OCI-LY1 (cell line): ENCODE measurements at regions not wholly inside any gene's neighbourhood (a gene's known extent, or its start where the extent isn't known, plus 50 kb on each side); places are given as distances from the start of the nearest gene placed in this dataset.

ENCODE experiments used
- H2AFZ ChIP-seq: fragments of 200-600 bp; sonication (generic), shearing (Covaris generic); 2 replicates; pipeline ENCODE4 v1.6.0; 2014; ENCODE audit warnings: antibody characterized with exemption, mild to moderate bottlenecking, low read length
- H3F3A ChIP-seq: fragments of 200-600 bp; sonication (generic), shearing (Covaris generic); 2 replicates; pipeline ENCODE4 v1.6.0; 2014; ENCODE audit warnings: mild to moderate bottlenecking, antibody characterized with exemption, low read length, moderate library complexity; ENCODE audit not compliant: insufficient read depth
- H3K27ac ChIP-seq: fragments of 200-600 bp; sonication (generic); 2 replicates; pipeline ENCODE4 v1.5.1; 2014; ENCODE audit warnings: low read length, mixed run types, mild to moderate bottlenecking, low read depth; ENCODE audit not compliant: poor library complexity, severe bottlenecking
- H3K27me3 ChIP-seq: fragments of 200-600 bp; sonication (generic); 2 replicates; pipeline ENCODE4 v1.6.0; 2014; ENCODE audit warnings: antibody characterized with exemption, mild to moderate bottlenecking, low read length, moderate library complexity; ENCODE audit not compliant: insufficient read depth
- H3K36me3 ChIP-seq: fragments of 200-600 bp; sonication (generic); 2 replicates; pipeline ENCODE4 v1.6.1; 2014; ENCODE audit warnings: mild to moderate bottlenecking, antibody characterized with exemption, low read length, moderate library complexity, mixed read lengths; ENCODE audit not compliant: insufficient read depth
- H3K4me1 ChIP-seq: fragments of 200-600 bp; sonication (generic); 2 replicates; pipeline ENCODE4 v1.5.1; 2014; ENCODE audit warnings: mild to moderate bottlenecking, low read length, moderate library complexity; ENCODE audit not compliant: insufficient read depth, severe bottlenecking
- H3K4me2 ChIP-seq: fragments of 200-600 bp; sonication (generic), shearing (Covaris generic); 2 replicates; pipeline ENCODE4 v1.6.1; 2014; ENCODE audit warnings: low read length
- H3K4me3 ChIP-seq: fragments of 200-600 bp; sonication (generic); 2 replicates; pipeline ENCODE4 v1.5.1; 2014; ENCODE audit warnings: low read length, low read depth, mild to moderate bottlenecking, mixed read lengths; ENCODE audit not compliant: poor library complexity, severe bottlenecking
- H3K79me2 ChIP-seq: fragments of 200-600 bp; shearing (Covaris generic); 2 replicates; pipeline ENCODE4 v1.6.1; 2016; ENCODE audit warnings: mixed run types, low read length, mixed read lengths; ENCODE audit not compliant: insufficient read depth
- H3K9ac ChIP-seq: fragments of 200-600 bp; sonication (generic), shearing (Covaris generic); 2 replicates; pipeline ENCODE4 v1.6.1; 2014; ENCODE audit warnings: mild to moderate bottlenecking, low read length, mixed read lengths
- H3K9me2 ChIP-seq: fragments of 200-600 bp; sonication (generic), shearing (Covaris generic); 2 replicates; pipeline ENCODE4 v1.6.1; 2014; ENCODE audit warnings: low read depth, mild to moderate bottlenecking, low read length, mixed read lengths
- H3K9me3 ChIP-seq: fragments of 200-600 bp; shearing (Covaris generic); 2 replicates; pipeline ENCODE4 v1.6.1; 2014; ENCODE audit warnings: low read length, mixed read lengths
- H4K20me1 ChIP-seq: fragments of 200-600 bp; sonication (generic), shearing (Covaris generic); 2 replicates; pipeline ENCODE4 v1.6.0; 2016; ENCODE audit warnings: mild to moderate bottlenecking, low read length; ENCODE audit not compliant: insufficient read depth
- EZH2 ChIP-seq: fragments of 200-600 bp; sonication (generic), shearing (Covaris generic); IDR thresholded peaks from 2 replicates; pipeline ENCODE4 v1.8.0; 2017; ENCODE audit warnings: borderline replicate concordance, mixed run types, mild to moderate bottlenecking, antibody characterized with exemption, low read length, moderate library complexity, mixed read lengths
- TF ChIP-seq, protein P1 (sequence below): fragments of 200-600 bp; sonication (generic), shearing (Covaris generic); IDR thresholded peaks from 2 replicates; pipeline ENCODE4 v1.5.1; 2017; ENCODE audit warnings: mild to moderate bottlenecking, antibody characterized with exemption, low read length, moderate library complexity, mixed read lengths

DNA sequence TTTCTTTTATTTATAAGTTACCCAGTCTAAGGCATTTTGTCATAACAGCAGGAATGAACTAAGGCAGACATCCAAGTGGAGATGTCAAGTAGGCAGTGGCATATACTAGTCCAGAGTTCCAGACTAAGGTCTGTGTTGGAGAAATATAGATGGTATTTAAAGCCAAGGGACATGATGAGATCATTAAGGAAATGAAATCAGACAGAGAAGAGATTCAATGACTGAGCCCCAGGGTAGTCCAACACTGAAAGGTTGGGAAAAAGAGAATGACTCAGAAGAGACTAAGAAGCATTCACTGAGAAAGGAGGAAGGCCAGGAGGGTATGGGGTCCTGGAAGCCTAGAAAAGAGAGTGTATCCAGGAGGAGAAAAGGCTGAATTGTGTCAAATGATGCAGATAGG lies 442.2 kb upstream of the CCDC196 start:
- Histone ChIP-seq H2AFZ (no peak overlapping the region), H3F3A (no peaks in the 10 kb centered on the region), H3K4me1 (no peaks in the 10 kb centered on the region), H3K4me2 (no peak overlapping the region), H3K27ac (no peak overlapping the region), H3K4me3 (no peak overlapping the region), H3K36me3 (no peaks in the 10 kb centered on the region), H3K9me3 (no peaks in the 10 kb centered on the region), H3K9me2 (no peaks in the 10 kb centered on the region), H3K79me2 (no peaks in the 10 kb centered on the region), H3K9ac (no peak overlapping the region), H3K27me3 (no peaks in the 10 kb centered on the region; the same call in 1 of the 2 replicates), H4K20me1 (no peaks in the 10 kb centered on the region)
- TF ChIP-seq, protein P1, sequence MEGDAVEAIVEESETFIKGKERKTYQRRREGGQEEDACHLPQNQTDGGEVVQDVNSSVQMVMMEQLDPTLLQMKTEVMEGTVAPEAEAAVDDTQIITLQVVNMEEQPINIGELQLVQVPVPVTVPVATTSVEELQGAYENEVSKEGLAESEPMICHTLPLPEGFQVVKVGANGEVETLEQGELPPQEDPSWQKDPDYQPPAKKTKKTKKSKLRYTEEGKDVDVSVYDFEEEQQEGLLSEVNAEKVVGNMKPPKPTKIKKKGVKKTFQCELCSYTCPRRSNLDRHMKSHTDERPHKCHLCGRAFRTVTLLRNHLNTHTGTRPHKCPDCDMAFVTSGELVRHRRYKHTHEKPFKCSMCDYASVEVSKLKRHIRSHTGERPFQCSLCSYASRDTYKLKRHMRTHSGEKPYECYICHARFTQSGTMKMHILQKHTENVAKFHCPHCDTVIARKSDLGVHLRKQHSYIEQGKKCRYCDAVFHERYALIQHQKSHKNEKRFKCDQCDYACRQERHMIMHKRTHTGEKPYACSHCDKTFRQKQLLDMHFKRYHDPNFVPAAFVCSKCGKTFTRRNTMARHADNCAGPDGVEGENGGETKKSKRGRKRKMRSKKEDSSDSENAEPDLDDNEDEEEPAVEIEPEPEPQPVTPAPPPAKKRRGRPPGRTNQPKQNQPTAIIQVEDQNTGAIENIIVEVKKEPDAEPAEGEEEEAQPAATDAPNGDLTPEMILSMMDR = no peak
- no peak for TF ChIP-seq EZH2

DNA sequence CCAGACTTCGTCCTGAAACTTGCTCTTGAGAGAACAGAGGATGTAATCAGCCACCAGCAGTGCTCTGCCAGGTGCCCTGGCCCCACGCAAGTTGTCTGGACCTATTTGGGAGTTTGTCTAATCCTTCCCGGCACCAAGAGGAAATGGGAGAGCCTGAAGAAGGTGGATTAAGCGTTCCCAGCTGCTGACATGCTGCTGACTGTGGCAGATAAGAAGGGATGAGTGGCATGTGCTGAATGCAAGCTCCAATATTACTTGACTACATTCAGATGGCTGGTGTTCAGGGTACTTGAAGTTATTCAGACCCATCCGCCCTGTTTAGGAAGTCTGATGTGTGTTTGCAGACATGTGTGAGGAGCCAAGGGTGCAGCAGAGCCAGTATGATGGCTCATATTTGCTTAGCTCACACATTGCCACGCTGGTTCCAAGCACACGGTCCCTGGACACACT lies 440.6 kb upstream of the CCDC196 start:
- Histone ChIP-seq H3K9me2 (no peaks in the 10 kb centered on the region), H3K9me3 (no peaks in the 10 kb centered on the region), H3K27me3 (no peaks in the 10 kb centered on the region; the same call in 1 of the 2 replicates), H3K9ac (no peak overlapping the region), H3K27ac (no peak overlapping the region), H4K20me1 (no peaks in the 10 kb centered on the region), H3K79me2 (no peaks in the 10 kb centered on the region), H3K4me1 (no peaks in the 10 kb centered on the region), H3F3A (no peaks in the 10 kb centered on the region), H3K4me3 (no peak overlapping the region), H3K36me3 (no peaks in the 10 kb centered on the region), H2AFZ (peak overlapping the region; percentile 55; the same call in 1 of the 2 replicates), H3K4me2 (no peak overlapping the region)
- TF ChIP-seq EZH2 = no peak
- TF ChIP-seq, protein P1 = no peak

DNA sequence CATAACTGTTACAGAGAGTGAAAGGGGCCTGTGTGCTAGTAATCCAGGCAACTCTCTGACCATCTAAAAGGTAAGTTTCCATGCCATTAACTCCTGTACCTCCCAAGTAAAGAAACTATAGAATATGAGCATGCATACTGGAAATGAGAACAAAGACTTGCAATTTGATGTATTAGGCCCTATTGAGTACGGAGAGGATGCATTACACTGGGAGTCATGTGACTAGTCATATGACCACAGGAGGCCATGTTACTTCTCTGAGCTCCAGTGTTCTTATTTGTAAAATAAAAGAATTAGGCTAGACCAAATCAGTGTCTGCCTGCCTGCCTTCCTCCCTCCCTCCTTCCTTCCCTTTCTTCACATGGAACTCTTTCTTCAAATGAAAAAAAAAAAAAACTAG lies 440.1 kb upstream of the CCDC196 start:
- no peaks in the 10 kb centered on the region; the same call in 1 of the 2 replicates for H3K27me3 ChIP-seq
- no peaks in the 10 kb centered on the region for H3K4me1 ChIP-seq
- H3K4me3 ChIP-seq = no peak overlapping the region
- no peaks in the 10 kb centered on the region for H3F3A ChIP-seq
- H3K4me2 ChIP-seq = no peak overlapping the region
- H4K20me1 ChIP-seq = no peaks in the 10 kb centered on the region
- no peak overlapping the region for H3K9ac ChIP-seq
- H3K27ac ChIP-seq = no peak overlapping the region
- TF ChIP-seq, protein P1 = no peak
- no peak for TF ChIP-seq EZH2
- no peaks in the 10 kb centered on the region for H3K9me2 ChIP-seq
- H3K36me3 ChIP-seq = no peaks in the 10 kb centered on the region
- peak overlapping the region; percentile 55 for H2AFZ ChIP-seq
- no peaks in the 10 kb centered on the region for H3K9me3 ChIP-seq
- H3K79me2 ChIP-seq = no peaks in the 10 kb centered on the region
